HEK293T (cell line): ENCODE measurements at regions not wholly inside any gene's neighbourhood (a gene's known extent, or its start where the extent isn't known, plus 50 kb on each side); places are given as distances from the start of the nearest gene placed in this dataset.
"Not testable (repeated sequence)": the region's sequence is repeated elsewhere in the genome, so short reads cannot be mapped to it uniquely, and the experiment has no call there.

Experiments
- ARNT ChIP-seq: fragments of 450-650 bp; IDR thresholded peaks from 2 replicates; pipeline ENCODE4 v1.6.1; 2017; ENCODE audit warnings: mild to moderate bottlenecking
- BHLHE40 ChIP-seq: fragments of 450-650 bp; IDR thresholded peaks from 2 replicates; pipeline ENCODE4 v1.6.1; 2016; ENCODE audit warnings: mild to moderate bottlenecking, moderate library complexity, borderline replicate concordance
- FOXK2 ChIP-seq: fragments of 450-650 bp; IDR thresholded peaks from 2 replicates; pipeline ENCODE4 v1.6.1; 2016; ENCODE audit warnings: mild to moderate bottlenecking
- FOXM1 ChIP-seq: fragments of 450-650 bp; IDR thresholded peaks from 2 replicates; pipeline ENCODE4 v1.6.1; 2017; ENCODE audit warnings: mild to moderate bottlenecking, borderline replicate concordance
- L3MBTL2 ChIP-seq: fragments of 450-650 bp; conservative IDR thresholded peaks from 2 replicates; pipeline ENCODE4 v1.6.1; 2016; ENCODE audit warnings: mild to moderate bottlenecking
- NFRKB ChIP-seq: fragments of 450-650 bp; IDR thresholded peaks from 2 replicates; pipeline ENCODE4 v1.6.1; 2016; ENCODE audit warnings: mild to moderate bottlenecking, moderate library complexity
- SP1 ChIP-seq: fragments of 450-650 bp; IDR thresholded peaks from 2 replicates; pipeline ENCODE4 v1.6.1; 2017
- SUZ12 ChIP-seq: fragments of 450-650 bp; IDR thresholded peaks from 2 replicates; pipeline ENCODE4 v1.6.1; 2016; ENCODE audit warnings: mild to moderate bottlenecking
- TARDBP ChIP-seq: fragments of 450-650 bp; IDR thresholded peaks from 2 replicates; pipeline ENCODE4 v1.6.1; 2016
- ZNF384 ChIP-seq: fragments of 450-650 bp; IDR thresholded peaks from 2 replicates; pipeline ENCODE4 v1.6.1; 2016
- TF ChIP-seq, protein P1 (sequence below): fragments of 450-650 bp; IDR thresholded peaks from 2 replicates; pipeline ENCODE4 v1.6.1; 2016

DNA sequence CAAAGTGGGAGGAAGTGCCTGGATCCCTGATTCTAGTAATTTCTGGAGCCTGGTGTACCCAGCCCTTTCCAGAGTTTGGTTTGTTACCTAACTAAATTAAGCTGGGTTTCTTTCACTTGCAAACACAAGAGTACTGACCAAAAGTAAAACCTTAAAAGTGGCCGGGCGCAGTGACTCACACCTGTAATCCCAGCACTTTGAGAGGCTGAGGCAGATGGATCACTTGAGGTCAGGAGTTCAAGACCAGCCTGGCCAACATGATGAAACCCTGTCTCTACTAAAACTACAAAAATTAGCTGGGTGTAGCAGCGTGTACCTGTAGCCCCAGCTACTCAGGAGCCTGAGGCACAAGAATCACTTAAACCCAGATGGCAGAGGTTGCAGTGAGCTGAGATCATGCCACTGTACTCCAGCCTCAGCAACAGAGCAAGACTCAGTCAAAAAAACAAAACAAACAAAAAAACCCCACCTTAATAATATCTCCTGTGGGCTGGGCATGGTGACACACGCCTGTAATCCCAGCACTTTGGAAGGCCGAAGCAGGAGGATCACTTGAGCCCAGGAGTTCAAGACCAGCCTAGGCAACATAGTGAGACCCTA, 78.0 kb upstream of the BLID start:
- not testable (repeated sequence) for TF ChIP-seq SP1, L3MBTL2, FOXK2, ARNT, NFRKB, FOXM1, ZNF384, TARDBP, BHLHE40, SUZ12
- TF ChIP-seq, protein P1, sequence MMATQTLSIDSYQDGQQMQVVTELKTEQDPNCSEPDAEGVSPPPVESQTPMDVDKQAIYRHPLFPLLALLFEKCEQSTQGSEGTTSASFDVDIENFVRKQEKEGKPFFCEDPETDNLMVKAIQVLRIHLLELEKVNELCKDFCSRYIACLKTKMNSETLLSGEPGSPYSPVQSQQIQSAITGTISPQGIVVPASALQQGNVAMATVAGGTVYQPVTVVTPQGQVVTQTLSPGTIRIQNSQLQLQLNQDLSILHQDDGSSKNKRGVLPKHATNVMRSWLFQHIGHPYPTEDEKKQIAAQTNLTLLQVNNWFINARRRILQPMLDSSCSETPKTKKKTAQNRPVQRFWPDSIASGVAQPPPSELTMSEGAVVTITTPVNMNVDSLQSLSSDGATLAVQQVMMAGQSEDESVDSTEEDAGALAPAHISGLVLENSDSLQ: not testable (repeated sequence)
